H1 (cell line): ENCODE measurements at regions not wholly inside any gene's neighbourhood (a gene's known extent, or its start where the extent isn't known, plus 50 kb on each side); places are given as distances from the start of the nearest gene placed in this dataset.

Experiments
- CTCF ChIA-PET: fragments of 300-600 bp; sonication (Branson Sonifier 250); formaldehyde crosslinking; loops from one replicate; lab custom pipeline; 2021; ENCODE audit not compliant: partially characterized antibody; lab: Charles Lee
- POLR2A ChIA-PET: fragments of 300-600 bp; sonication (Branson Sonifier 250); formaldehyde crosslinking; loops from one replicate; lab custom pipeline; 2021; ENCODE audit warnings: inconsistent platforms; ENCODE audit not compliant: partially characterized antibody; lab: Charles Lee
- DNase-seq, 2 experiments: peaks; one replicate each; pipeline versions ENCODE4 v3.0.0 to v3.0.0-alpha.2; 2010 to 2022; ENCODE audit warnings: low spot score in 2 of 2, low read depth in 1 of 2, mixed read lengths in 1 of 2
- FAIRE-seq: peaks from 2 replicates; lab custom pipeline; 2011; peaks lifted over from hg19 to GRCh38; lab: Jason Lieb, UNC
- H2AFZ ChIP-seq: 2 replicates; pipeline ENCODE4 v1.8.1; 2012; ENCODE audit warnings: low read length, inconsistent platforms
- H2AK5ac ChIP-seq: 2 replicates; pipeline ENCODE4 v1.6.1; 2013; ENCODE audit warnings: low read depth, low read length
- H2BK120ac ChIP-seq: replicated peaks from 2 replicates; pipeline ENCODE3; 2013; ENCODE audit warnings: low read depth, low read length, inconsistent platforms
- H2BK12ac ChIP-seq: 2 replicates; pipeline ENCODE4 v1.6.1; 2013; ENCODE audit warnings: low read depth, low read length
- H2BK15ac ChIP-seq: 2 replicates; pipeline ENCODE4 v1.6.1; 2013; ENCODE audit warnings: low read length
- H2BK20ac ChIP-seq: 2 replicates; pipeline ENCODE4 v1.6.1; 2013; ENCODE audit warnings: low read length
- H2BK5ac ChIP-seq: 2 replicates; pipeline ENCODE4 v1.6.1; 2013; ENCODE audit warnings: low read depth, low read length
- H3K14ac ChIP-seq: 2 replicates; pipeline ENCODE4 v1.6.1; 2013; ENCODE audit warnings: inconsistent platforms; ENCODE audit not compliant: insufficient read length
- H3K18ac ChIP-seq: 2 replicates; pipeline ENCODE4 v1.6.1; 2013; ENCODE audit warnings: low read length; ENCODE audit errors: extremely low read depth
- H3K23ac ChIP-seq: 2 replicates; pipeline ENCODE4 v1.6.1; 2013; ENCODE audit warnings: inconsistent platforms; ENCODE audit not compliant: insufficient read length
- H3K23me2 ChIP-seq: 2 replicates; pipeline ENCODE4 v1.6.1; 2013; ENCODE audit warnings: low read depth, low read length
- H3K27ac ChIP-seq: 2 replicates; pipeline ENCODE4 v1.6.1; 2011; ENCODE audit warnings: low read depth, low read length, inconsistent platforms
- H3K27me3 ChIP-seq, 4 experiments: replicated peaks in 1 of 4; 1 replicate in 1 of 4; 2 replicates in 3 of 4; pipeline versions ENCODE4 v1.6.1 to v1.8.1; 2011 to 2013; ENCODE audit warnings: low read length in 3 of 4, mild to moderate bottlenecking in 3 of 4, inconsistent platforms in 2 of 4, mixed read lengths in 2 of 4, moderate library complexity in 1 of 4; ENCODE audit not compliant: control insufficient read depth in 3 of 4, insufficient read depth in 3 of 4; ENCODE audit errors: extremely low read depth in 1 of 4
- H3K36me3 ChIP-seq, 4 experiments: 2 replicates each; pipeline versions ENCODE4 v1.6.1 to v1.8.1; 2011 to 2013; ENCODE audit warnings: mild to moderate bottlenecking in 4 of 4, low read length in 3 of 4, moderate library complexity in 2 of 4, control low read depth in 1 of 4, inconsistent platforms in 1 of 4; ENCODE audit not compliant: insufficient read depth in 4 of 4, control insufficient read depth in 2 of 4
- H3K4ac ChIP-seq: replicated peaks from 2 replicates; pipeline ENCODE3; 2013; ENCODE audit warnings: low read length, low read depth, mixed read lengths, inconsistent platforms; ENCODE audit not compliant: insufficient read length
- H3K4me1 ChIP-seq, 4 experiments: replicated peaks in 1 of 4; 1 replicate in 1 of 4; 2 replicates in 3 of 4; pipeline versions ENCODE4 v1.6.1 to v1.8.1; 2011 to 2013; ENCODE audit warnings: low read length in 3 of 4, inconsistent platforms in 2 of 4, mixed read lengths in 1 of 4; ENCODE audit not compliant: insufficient read depth in 4 of 4, control insufficient read depth in 3 of 4
- H3K4me2 ChIP-seq, 2 experiments: 2 replicates each; pipeline versions ENCODE4 v1.6.1 to v1.8.1; 2011 to 2013; ENCODE audit warnings: low read depth in 2 of 2, low read length in 2 of 2, control low read depth in 1 of 2, inconsistent platforms in 1 of 2, mild to moderate bottlenecking in 1 of 2; ENCODE audit not compliant: insufficient read depth in 1 of 2
- H3K4me3 ChIP-seq, 4 experiments: fragments of 200-600, 300-600 bp in 1 of 4; sonication (generic), shearing (Covaris generic), sonication (Bioruptor Twin) in 1 of 4; 2 replicates each; pipeline versions ENCODE4 v1.5.1 to v1.8.1; 2011 to 2016; ENCODE audit warnings: low read length in 4 of 4, low read depth in 3 of 4, control low read depth in 2 of 4, inconsistent platforms in 2 of 4, mild to moderate bottlenecking in 2 of 4, mixed read lengths in 1 of 4, moderate library complexity in 1 of 4; ENCODE audit not compliant: insufficient read depth in 2 of 4; ENCODE audit errors: extremely low read depth in 1 of 4
- H3K56ac ChIP-seq: replicated peaks from 2 replicates; pipeline ENCODE3; 2013; ENCODE audit warnings: low read depth, mild to moderate bottlenecking, mixed read lengths, low read length, inconsistent platforms; ENCODE audit not compliant: insufficient read length
- H3K79me1 ChIP-seq: 2 replicates; pipeline ENCODE4 v1.6.1; 2013; ENCODE audit warnings: low read depth, low read length, control low read depth
- H3K79me2 ChIP-seq, 2 experiments: 2 replicates each; pipeline versions ENCODE4 v1.6.1 to v1.8.1; 2012 to 2013; ENCODE audit warnings: low read length in 2 of 2, mild to moderate bottlenecking in 2 of 2, inconsistent platforms in 1 of 2; ENCODE audit not compliant: insufficient read depth in 2 of 2, control insufficient read depth in 1 of 2
- H3K9ac ChIP-seq, 4 experiments: replicated peaks in 1 of 4; 1 replicate in 1 of 4; 2 replicates in 3 of 4; pipeline versions ENCODE4 v1.6.1 to v1.8.1; 2011 to 2013; ENCODE audit warnings: low read depth in 3 of 4, low read length in 3 of 4, control low read depth in 2 of 4, mild to moderate bottlenecking in 2 of 4, moderate library complexity in 2 of 4, inconsistent platforms in 1 of 4; ENCODE audit errors: extremely low read depth in 1 of 4
- H3K9me3 ChIP-seq, 2 experiments: 2 replicates each; pipeline versions ENCODE4 v1.6.1 to v1.8.1; 2012 to 2013; ENCODE audit warnings: mild to moderate bottlenecking in 2 of 2, moderate library complexity in 2 of 2, control low read depth in 1 of 2, inconsistent platforms in 1 of 2, low read depth in 1 of 2, low read length in 1 of 2, mixed read lengths in 1 of 2; ENCODE audit not compliant: insufficient read depth in 2 of 2
- H4K20me1 ChIP-seq, 2 experiments: replicated peaks in 1 of 2; 2 replicates each; pipeline versions ENCODE3 to v1.8.1; 2011 to 2013; ENCODE audit warnings: inconsistent platforms in 2 of 2, low read length in 2 of 2, mild to moderate bottlenecking in 1 of 2; ENCODE audit not compliant: insufficient read depth in 2 of 2, control insufficient read depth in 1 of 2
- H4K5ac ChIP-seq: 2 replicates; pipeline ENCODE4 v1.6.1; 2013; ENCODE audit warnings: low read length, low read depth, mixed read lengths, inconsistent platforms; ENCODE audit not compliant: insufficient read length
- H4K8ac ChIP-seq: 2 replicates; pipeline ENCODE4 v1.8.0; 2013; ENCODE audit warnings: mild to moderate bottlenecking, moderate library complexity, low read length, inconsistent platforms; ENCODE audit not compliant: insufficient read depth; ENCODE audit errors: extremely low read depth
- H4K91ac ChIP-seq: replicated peaks from 2 replicates; pipeline ENCODE3; 2013; ENCODE audit warnings: low read length, mixed read lengths, inconsistent platforms; ENCODE audit not compliant: insufficient read length
- ATF3 ChIP-seq: IDR thresholded peaks from 2 replicates; pipeline ENCODE4 v1.6.1; 2011; ENCODE audit warnings: low read depth, mild to moderate bottlenecking, low read length; ENCODE audit not compliant: insufficient read depth
- BACH1 ChIP-seq: IDR thresholded peaks from 2 replicates; pipeline ENCODE4 v1.6.1; 2012; ENCODE audit warnings: low read length, improper control_type of control experiment
- CBX5 ChIP-seq: fragments of 300-800, 300-1000 bp; sonication (generic); IDR thresholded peaks from 2 replicates; pipeline ENCODE4 v1.7.1; 2016; ENCODE audit warnings: antibody characterized with exemption, low read length, low read depth
- CREB1 ChIP-seq: IDR thresholded peaks from 2 replicates; pipeline ENCODE4 v1.6.1; 2012; ENCODE audit warnings: inconsistent platforms
- EP300 ChIP-seq, 2 experiments: IDR thresholded peaks; 1 replicate in 1 of 2; 2 replicates in 1 of 2; pipeline ENCODE4 v1.6.1; 2011 to 2012; ENCODE audit warnings: low read depth in 2 of 2, low read length in 2 of 2, mild to moderate bottlenecking in 2 of 2, borderline replicate concordance in 1 of 2, inconsistent platforms in 1 of 2, moderate library complexity in 1 of 2
- FOSL1 ChIP-seq: IDR thresholded peaks from 2 replicates; pipeline ENCODE4 v1.6.1; 2011; ENCODE audit warnings: mild to moderate bottlenecking, low read depth, low read length, moderate library complexity; ENCODE audit not compliant: insufficient read depth
- NRF1 ChIP-seq: IDR thresholded peaks from 2 replicates; pipeline ENCODE4 v1.6.1; 2011; ENCODE audit warnings: mild to moderate bottlenecking, low read depth, low read length, improper control_type of control experiment
- RNF2 ChIP-seq: fragments of 200-900, 300-1000 bp; sonication (generic); IDR thresholded peaks from 2 replicates; pipeline ENCODE4 v1.7.1; 2016; ENCODE audit warnings: borderline replicate concordance, low read depth, mild to moderate bottlenecking, antibody characterized with exemption, low read length; ENCODE audit not compliant: poor library complexity, severe bottlenecking; ENCODE audit errors: missing control alignments
- SAP30 ChIP-seq: fragments of 300-600 bp; sonication (generic); IDR thresholded peaks from 2 replicates; pipeline ENCODE4 v1.7.1; 2012; ENCODE audit warnings: low read length, moderate library complexity, mild to moderate bottlenecking, inconsistent platforms; ENCODE audit not compliant: insufficient read depth, insufficient replicate concordance
- SP1 ChIP-seq: IDR thresholded peaks from 2 replicates; pipeline ENCODE4 v1.6.1; 2011; ENCODE audit warnings: low read depth, low read length
- SRF ChIP-seq: IDR thresholded peaks from 2 replicates; pipeline ENCODE4 v1.6.1; 2011; ENCODE audit warnings: mild to moderate bottlenecking, low read depth, low read length, moderate library complexity
- TAF1 ChIP-seq: IDR thresholded peaks from 2 replicates; pipeline ENCODE4 v1.6.1; 2011; ENCODE audit warnings: mild to moderate bottlenecking, low read depth, low read length
- TEAD4 ChIP-seq: IDR thresholded peaks from 2 replicates; pipeline ENCODE4 v1.6.1; 2012; ENCODE audit warnings: low read depth, low read length, inconsistent platforms, mixed read lengths
- WGBS, 2 experiments: shearing (Covaris generic) in 1 of 2; methylation state at CpG; one replicate each; pipeline versions ENCODE4 v1.1.6 to v1.1.7; 2013 to 2015; ENCODE audit warnings: low lambda C conversion rate in 2 of 2, mixed read lengths in 2 of 2, inconsistent platforms in 1 of 2, low coverage in 1 of 2, missing lambda C conversion rate in 1 of 2; ENCODE audit not compliant: insufficient replicate concordance in 2 of 2, insufficient coverage in 1 of 2, insufficient read length in 1 of 2; ENCODE audit errors: extremely low coverage in 1 of 2, missing lambda C conversion rate in 1 of 2; 5-methylcytosine and 5-hydroxymethylcytosine counted together

- H2AFZ ChIP-seq: no peak overlapping the region
- no peak overlapping the region for H2BK5ac ChIP-seq
- H3K9ac ChIP-seq: no peak overlapping the region
- H3K56ac ChIP-seq: no peak overlapping the region
- no peak overlapping the region for H3K23ac ChIP-seq
- no peak overlapping the region for H2BK12ac ChIP-seq
- H2BK15ac ChIP-seq: no peak overlapping the region
- no peaks in the 10 kb centered on the region; the same call in 1 of the 2 replicates for H3K23me2 ChIP-seq
- no peak overlapping the region for H3K27ac ChIP-seq
- peaks cover 0 to 13% (median 9%) of the 10 kb centered on the region in 4 experiments; a peak in 5 of 7 replicates for H3K27me3 ChIP-seq
- no peak overlapping the region for H4K5ac ChIP-seq
- H3K4me3 ChIP-seq: no peak overlapping the region
- H4K8ac ChIP-seq: no peak overlapping the region
- ChIA-PET POLR2A (no interaction called here), CTCF (interaction anchor here (1.2 to 1.5 kb wide), 3 partner anchors 14 to 131 kb away, joined by 3 to 10 read pairs (median 4); no protein-coding TSS in a partner anchor)
- H4K91ac ChIP-seq: no peak overlapping the region
- DNase-seq (no peak), FAIRE-seq (no peak)
- no peaks in the 10 kb centered on the region for H3K79me2 ChIP-seq
- no peaks in the 10 kb centered on the region for H3K9me3 ChIP-seq
- no peaks in the 10 kb centered on the region for H3K79me1 ChIP-seq
- H3K18ac ChIP-seq: no peak overlapping the region
- H2AK5ac ChIP-seq: no peak overlapping the region
- no peak overlapping the region for H2BK20ac ChIP-seq
- peaks cover 0 to 2% (median 0%) of the 10 kb centered on the region in 4 experiments; a peak in 2 of 7 replicates for H3K4me1 ChIP-seq
- H3K4me2 ChIP-seq: no peak overlapping the region
- WGBS, 2 experiments: 86% methylated on average over 4 of the region's 4 CpGs; no CpG with 5 or more reads in 1 of the 2 experiments
- no peaks in the 10 kb centered on the region for H4K20me1 ChIP-seq
- H2BK120ac ChIP-seq: no peak overlapping the region
- H3K14ac ChIP-seq: no peak overlapping the region
- H3K4ac ChIP-seq: no peak overlapping the region
- H3K36me3 ChIP-seq: no peaks in the 10 kb centered on the region
- TF ChIP-seq SAP30: no peak
- no peak for TF ChIP-seq SRF
- TF ChIP-seq CREB1: no peak
- TF ChIP-seq SP1: no peak
- TF ChIP-seq ATF3: no peak
- no peak for TF ChIP-seq TEAD4
- no peak for TF ChIP-seq CBX5
- TF ChIP-seq NRF1: no peak
- TF ChIP-seq TAF1: no peak
- no peak for TF ChIP-seq FOSL1
- no peak for TF ChIP-seq BACH1
- TF ChIP-seq RNF2: no peak
- TF ChIP-seq EP300 (IDR thresholded peaks at IDR 0.05; ENCODE audit: borderline replicate concordance in 1 of 2, low read depth in 2 of 2, low read length in 2 of 2): no peak
These were observed 287.4 kb downstream of the BUD13 start for GRCh38 chr11:116485425-116485824.
